CD4-positive, alpha-beta T cell treated with Interferon alpha-2 for 1 hour (primary cell): ENCODE measurements at regions not wholly inside any gene's neighbourhood (a gene's known extent, or its start where the extent isn't known, plus 50 kb on each side); places are given as distances from the start of the nearest gene placed in this dataset.

Experiments used
- DNase-seq, 2 donors: peaks; one replicate each; pipeline ENCODE4 v3.0.0-alpha.2; 2020 to 2022

DNA sequence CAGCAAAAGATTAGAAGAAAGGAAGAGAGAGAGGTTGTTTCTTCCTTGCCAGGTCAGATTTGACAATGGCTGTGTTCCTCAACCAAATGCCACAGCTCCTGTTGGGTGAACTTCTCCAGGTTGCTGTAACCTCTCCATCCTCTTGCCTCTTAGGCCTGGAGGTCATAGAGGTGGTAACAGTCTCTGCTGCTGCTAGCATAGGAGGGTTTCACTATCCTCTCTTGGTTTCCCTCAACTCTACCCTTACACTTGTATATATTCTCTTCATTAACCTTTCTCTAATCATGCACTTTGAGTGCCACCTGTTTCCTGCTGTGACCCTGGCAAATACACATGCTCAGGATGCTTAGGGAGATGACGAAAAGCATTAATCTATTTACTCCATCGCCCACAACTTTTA lies 67.7 kb upstream of the HIF1A start:
- no peak for DNase-seq

DNA sequence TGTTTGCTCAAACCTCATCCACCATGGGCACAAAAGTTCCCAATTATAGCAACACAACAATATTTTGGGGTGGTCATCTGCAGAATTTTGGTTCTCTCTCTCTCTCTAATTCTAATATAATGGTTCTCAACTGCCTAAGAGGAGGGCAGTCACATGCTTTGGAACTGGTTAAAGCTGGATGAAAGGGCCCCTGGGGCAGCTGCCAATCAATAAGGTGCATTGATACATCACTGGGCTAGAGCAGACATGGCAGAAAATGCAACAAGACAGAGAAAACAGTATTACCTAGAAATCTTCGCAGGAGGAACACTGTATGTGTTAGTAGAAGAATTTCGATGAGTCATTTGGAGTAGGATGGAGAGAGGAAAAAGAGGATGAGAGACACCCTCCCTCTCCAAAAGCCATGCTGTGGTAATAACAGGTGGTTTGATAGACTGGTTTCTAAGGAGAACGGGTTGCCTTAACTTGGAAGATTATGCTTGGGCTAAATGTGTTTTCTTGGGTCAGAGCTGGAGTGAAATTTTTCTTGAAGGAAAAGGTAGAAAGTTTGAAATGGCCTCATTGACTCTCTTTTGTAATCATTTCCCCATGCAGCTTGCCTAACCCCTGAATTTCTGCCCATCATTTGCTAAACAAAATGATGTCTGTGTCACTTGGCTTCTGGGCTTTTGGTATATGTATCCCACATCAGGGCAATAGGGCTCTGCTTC lies 67.1 kb upstream of the HIF1A start:
- DNase-seq, result no peak

DNA sequence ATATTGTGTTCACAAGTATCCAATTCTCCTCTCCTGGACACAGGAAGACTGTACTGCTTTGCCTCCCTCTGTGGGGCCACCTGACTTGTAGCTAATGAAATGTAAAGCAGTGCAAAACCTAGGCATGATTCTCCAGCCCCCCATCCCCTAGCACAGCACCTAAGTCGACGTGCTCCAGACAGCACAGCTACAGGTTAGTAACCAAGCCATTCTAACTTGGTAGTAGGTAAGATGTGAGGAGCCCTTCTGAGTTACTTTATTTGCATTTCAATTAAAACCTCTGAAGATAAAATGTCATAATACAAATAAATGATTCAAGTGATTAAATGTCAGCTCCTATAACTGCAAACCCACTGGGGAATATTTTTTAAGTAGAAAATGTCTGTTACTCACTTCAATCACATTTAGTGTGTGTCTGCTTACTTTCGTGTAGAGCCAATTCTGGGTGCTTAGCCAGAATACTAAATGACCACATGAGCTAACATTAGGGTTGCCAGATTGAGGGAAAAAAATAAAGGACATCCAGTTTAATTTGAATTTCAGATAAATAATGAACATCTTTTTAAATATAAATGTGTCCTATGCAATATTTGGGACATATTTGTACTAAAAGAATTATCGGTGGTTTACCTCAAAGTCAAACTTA lies 64.8 kb upstream of the HIF1A start:
- no peak for DNase-seq

DNA sequence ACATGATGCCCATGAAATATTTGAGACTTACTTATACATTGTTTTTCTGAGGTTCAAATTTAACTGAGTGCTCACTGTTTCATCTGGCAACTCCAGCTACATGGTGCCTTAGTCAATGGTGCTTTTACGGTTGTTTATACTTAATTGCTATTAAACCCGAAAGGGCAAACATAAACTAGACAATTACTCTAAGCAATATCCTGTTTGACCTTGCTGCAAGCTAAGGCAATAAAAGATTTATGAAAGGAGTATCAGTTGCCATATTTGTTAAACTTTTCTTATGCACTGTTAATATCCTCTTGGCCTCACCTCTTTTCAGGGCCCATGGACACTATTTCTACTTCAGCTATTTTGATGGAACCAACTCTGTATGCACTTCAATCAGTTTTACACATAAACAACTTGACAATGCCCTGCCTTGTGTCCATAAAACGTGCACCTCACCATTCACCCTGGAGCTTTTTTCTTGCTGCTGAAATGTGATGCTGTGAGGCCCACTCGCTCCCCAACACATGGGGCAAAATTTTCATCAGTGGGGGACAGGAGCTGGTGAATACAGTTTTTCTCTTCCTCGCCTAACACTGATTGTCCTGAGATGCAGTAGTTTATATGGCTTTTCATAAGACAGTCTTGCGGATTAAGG lies 64.1 kb upstream of the HIF1A start:
- no peak for DNase-seq

DNA sequence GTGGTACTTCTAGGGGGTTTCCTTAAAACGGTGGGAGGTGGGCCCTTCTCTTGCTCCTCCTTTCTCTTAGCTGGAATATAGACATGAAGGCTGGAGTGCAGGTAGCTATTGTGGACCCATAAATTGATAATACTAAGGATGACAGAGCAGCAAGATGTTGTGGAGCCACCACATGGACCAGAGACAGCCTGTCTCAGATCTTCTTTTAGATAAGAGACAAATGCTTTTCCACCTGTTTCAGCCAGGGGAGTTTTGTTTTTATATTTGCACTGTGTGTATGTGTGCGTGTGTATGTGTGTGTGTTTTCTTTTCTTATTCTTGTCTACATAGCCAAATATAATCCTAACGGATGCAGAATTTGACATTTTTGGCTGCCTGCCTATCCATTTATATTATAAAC lies 62.9 kb upstream of the HIF1A start:
- DNase-seq, result no peak

DNA sequence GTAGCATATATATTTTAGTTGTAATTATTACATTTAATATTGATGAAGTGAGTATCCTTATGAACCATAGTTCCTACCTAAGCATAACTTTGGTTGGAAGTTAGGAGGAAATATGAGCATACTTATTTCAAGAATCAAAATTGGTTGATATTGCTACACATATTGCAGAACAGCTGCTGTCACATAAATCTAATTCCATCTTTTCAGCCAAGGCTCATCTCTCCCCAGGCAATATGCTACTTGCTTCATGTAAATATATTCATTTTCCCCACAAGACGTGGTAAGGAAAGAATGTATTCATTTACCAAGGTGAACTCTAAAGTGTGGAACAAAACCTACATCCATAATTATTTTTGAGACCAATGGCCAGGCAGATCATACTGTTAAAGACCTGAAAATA lies 62.5 kb upstream of the HIF1A start:
- no peak for DNase-seq

DNA sequence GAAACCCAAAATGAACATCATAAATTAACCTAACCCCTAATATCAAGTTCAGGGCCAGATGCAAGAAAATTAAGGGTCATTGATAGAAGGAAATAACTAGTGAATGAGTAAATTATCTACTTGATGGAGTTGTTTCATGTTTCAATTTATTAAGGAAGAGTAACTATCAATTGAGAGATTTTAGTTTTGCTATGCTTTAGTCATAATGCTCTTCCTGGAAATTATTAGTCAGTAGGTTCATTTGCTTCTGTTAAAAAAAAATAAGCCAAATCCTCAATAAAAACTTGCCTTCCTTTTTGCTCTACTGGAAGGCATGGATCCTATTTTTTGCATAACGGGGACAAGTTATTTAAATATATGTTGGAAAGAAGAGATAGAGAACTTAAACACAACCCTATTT lies 59.0 kb upstream of the HIF1A start:
- DNase-seq, result no peak

DNA sequence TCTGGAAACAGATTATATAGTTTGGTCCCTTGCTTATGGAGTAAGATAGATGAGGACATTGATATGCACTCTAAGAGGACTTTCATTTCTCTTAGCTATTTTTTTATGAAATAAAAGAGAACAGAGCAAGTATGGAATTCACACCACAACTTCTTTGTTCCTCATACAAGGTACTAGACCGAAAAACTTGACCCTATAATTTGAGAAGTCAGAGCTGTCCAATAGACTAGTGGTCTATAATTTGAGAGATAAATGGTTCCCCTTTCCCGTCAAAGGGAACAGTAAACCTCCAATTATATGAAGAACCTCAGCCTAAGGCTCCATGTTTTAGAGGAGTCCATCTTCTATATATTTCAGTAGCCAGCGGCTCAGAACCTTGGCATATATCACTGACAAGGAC lies 58.5 kb upstream of the HIF1A start:
- peak in 1 of 2 donors; percentile 3 for DNase-seq

DNA sequence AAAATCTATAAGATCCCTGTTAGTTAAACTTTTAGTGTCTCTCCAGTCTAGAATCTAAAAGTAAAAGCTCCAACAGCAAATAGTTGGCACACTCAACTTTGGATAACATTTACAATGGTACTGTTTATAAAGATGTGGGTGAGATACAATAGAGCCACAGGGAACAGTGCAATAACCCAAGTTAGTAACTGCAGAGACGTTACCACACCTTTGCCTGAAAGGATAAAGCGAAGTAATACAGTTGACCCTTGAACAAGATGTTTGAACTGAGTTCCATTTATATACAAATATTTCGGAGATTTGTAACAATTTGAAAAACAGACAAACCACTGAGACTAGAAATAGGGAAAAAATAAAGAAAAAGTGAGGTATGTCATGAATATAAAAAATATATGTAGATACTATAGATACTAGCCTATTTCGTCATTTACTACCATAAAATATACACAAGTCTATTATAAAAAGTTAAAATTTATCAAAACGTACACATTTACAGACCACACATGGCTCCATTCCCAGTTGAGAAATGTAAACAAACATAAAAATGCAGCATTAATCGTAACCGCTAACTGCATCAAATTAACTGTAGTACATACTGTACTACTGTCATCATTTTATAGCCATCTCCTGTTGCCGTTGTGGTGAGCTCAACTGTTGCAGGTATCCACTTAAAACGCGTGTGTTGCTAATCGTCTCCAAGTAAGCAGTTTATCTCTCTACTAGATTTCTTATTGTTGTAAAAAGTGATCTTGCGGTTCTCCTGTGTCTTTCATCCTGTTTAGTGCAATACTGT lies 56.5 kb upstream of the HIF1A start:
- no peak for DNase-seq

DNA sequence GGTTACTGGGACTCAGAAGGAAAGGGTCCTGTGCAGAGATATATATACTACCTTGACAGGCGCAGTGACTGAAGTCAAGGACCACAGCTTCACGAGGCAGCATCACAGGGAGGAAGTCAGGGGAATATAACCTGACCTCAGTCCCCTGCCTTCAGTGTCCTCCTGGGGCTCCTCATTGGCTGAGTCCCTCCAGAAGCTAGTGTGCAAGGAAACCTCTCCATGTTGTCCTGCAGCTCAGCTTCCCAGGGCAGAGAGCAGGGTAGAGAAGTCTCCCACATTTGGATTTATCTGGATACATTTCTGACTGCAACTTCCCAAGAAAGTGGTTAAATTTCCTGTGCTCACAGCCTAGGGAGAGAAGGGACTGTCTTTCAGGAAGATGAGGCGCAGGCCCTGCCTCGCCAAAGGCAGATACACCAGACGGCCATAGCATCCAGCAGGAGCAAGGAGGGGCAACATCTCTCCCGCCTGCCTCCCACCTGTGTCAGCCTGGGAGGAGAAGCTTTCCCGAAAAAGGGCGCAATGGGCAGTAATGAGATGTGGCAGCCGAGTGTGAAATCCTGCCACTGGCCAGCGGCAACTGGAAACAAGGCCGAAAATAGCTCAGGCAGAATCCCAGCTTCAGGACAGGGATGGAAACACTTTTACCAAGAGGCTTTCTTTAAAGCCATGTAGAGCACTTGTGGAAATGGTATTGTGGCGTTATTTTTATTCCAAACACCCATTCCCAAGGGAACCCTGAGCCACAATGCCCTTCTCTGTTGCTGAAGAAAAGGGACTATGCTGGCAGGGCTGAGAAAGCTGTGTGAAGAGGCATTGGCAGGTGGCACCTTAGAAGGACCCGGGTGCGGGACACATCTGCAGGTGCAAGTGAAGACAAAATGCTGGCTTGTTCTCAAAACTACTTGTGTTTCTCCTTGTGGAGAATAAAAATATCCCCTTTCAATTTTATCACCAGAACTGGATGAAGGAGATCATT lies 54.9 kb upstream of the HIF1A start:
- no peak for DNase-seq

DNA sequence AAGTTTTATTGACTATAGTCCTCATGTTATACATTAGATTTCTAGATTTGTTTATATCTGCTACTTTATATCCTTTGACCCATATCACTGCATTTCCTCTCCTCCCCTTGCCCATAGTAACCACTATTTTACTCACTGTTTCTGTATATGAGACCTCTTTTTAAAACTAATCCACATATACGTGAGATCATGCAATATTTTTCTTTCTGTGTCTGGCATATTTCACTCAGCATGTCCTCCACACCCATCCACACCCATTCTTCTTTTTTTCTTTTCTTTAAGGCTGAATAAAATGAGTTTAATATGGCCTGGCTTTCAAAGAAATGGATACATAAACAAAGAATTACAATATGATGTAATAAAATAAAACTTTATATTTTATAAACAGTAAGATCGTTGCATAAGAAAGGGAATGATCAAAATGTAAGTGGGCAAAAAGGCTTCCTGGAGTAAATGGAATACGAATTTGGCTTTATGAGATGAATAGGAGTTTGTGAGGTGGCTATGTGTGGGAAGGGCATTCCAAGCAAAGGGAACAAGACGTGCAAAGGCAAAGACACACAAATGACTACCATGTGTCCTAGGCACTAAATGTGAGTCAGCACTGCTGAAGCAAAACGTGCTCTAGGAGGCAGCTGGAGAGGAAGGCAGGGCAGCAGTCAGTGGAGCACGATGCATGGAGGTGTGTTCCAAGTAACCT lies 53.2 kb upstream of the HIF1A start:
- no peak for DNase-seq

DNA sequence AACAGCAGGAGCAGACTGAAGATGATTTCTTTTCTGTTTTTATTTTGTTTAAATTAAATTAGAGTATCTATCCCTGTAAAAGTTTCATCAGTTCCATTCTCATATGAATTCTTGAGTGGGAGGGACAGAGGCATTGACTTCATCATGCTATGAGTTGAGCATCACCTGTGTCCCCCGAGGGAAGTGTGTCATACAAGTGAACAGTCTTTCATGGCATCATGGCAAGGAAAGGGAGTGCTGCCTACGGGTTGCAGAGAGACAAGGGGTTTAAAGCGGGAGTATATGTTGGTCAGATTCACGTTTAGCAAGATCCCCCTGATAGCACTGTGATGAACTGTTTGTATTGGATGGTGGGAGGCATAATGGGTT lies 52.7 kb upstream of the HIF1A start:
- no peak for DNase-seq

DNA sequence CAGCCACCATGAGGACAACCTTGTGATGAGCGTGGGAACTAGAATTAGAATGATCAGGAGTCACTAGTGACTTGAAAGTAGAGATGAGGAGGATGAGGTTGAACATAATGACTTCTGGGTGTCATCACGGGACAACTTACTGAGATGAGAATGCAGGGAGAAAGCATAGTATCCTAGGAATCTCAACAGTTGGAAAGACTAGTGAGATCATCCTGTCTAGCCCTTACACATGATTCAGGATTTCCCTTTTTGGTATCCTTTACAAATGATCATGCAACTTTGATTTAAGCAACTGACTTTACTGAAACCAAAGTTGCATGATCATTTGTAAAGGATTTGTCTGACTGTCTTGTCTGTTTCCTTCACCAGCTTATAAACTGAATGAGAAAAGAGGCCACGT lies 51.8 kb upstream of the HIF1A start:
- DNase-seq, result no peak

DNA sequence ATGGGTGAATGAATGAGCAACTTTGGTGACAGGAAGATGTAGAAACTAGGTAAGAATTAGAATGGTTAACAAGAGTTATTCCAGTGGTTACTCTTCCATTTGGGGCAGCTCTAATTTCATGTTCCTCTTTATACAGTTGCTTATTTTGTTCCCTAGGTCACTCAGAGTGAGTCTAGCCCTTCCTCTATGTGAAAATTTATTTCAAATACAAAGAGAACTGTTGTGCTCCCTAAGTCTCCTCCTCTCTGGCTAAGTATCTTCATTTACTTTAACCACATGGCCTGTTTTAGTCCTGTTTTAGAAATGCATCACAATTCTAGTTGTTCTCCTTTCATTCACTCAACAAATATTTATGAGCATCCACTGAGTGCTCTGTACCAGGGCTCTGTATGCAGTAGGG lies 51.1 kb upstream of the HIF1A start:
- DNase-seq, result no peak

DNA sequence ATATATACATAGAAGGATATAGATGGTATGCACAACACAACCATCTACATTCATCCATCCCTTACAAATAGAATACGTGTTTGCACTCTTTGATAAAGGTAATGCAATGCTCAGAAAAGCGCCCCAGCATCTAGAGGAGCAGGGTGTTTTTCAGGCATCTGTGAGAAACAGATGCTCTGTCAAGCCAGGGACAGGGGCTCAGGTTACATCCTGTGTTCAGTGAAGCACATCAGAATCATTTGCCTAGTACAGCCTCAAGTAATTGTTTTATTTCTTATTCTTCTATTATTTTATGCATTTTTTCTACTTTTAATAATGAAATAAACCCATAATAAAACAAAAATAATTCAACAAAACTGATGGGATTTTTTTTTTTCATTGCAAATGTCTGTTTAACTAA lies 50.5 kb upstream of the HIF1A start:
- DNase-seq, result no peak

DNA sequence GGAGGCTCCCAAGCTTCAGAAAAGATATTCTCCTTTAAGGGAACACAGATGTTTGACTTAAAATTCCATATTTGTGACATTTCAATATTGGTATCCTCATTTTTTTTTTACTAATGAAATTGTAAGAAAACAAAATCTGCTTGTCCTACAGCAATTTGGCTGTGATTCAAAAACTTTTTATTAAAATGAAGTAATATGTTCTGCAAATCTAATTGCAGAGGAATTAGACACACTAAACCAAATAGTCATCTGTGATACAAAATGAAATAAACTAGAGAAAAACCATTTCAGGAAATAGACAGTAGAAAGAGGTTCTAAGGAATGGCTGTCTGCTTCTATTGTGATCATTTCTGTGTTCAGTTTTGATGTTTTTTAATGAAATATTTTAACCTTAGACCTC lies 50.1 kb upstream of the HIF1A start:
- no peak for DNase-seq
